PFSK-1 (cell line): ENCODE measurements at regions not wholly inside any gene's neighbourhood (a gene's known extent, or its start where the extent isn't known, plus 50 kb on each side); places are given as distances from the start of the nearest gene placed in this dataset.

ENCODE experiments used
- FOXP2 ChIP-seq: optimal IDR thresholded peaks from 2 replicates; pipeline ENCODE3; 2011; ENCODE audit warnings: borderline replicate concordance, control low read depth, inconsistent platforms; ENCODE audit not compliant: insufficient read depth; ENCODE audit errors: extremely low read length, extremely low read depth
- POLR2AphosphoS5 ChIP-seq: IDR thresholded peaks from 2 replicates; pipeline ENCODE4 v1.6.1; 2012; ENCODE audit warnings: low read depth, mild to moderate bottlenecking, control low read depth, low read length, moderate library complexity
- REST ChIP-seq, 2 experiments: IDR thresholded peaks; 2 replicates each; pipeline versions ENCODE4 v1.6.1 to v1.8.0; 2011 to 2012; ENCODE audit warnings: low read depth in 2 of 2, low read length in 2 of 2, control low read depth in 1 of 2, inconsistent platforms in 1 of 2, mild to moderate bottlenecking in 1 of 2, moderate library complexity in 1 of 2; ENCODE audit not compliant: insufficient read depth in 1 of 2
- SIN3A ChIP-seq: IDR thresholded peaks from 2 replicates; pipeline ENCODE4 v1.6.1; 2012; ENCODE audit warnings: mild to moderate bottlenecking, low read length, moderate library complexity, borderline replicate concordance; ENCODE audit not compliant: insufficient read depth
- TAF1 ChIP-seq: IDR thresholded peaks from 2 replicates; pipeline ENCODE4 v1.6.1; 2012; ENCODE audit warnings: low read length, control low read depth, borderline replicate concordance; ENCODE audit not compliant: insufficient read depth

GRCh38 chr1:87915771-87916170 is 587.1 kb downstream of the LMO4 start:
- TF ChIP-seq TAF1 (no peak), FOXP2 (no peak), POLR2AphosphoS5 (no peak), SIN3A (no peak), REST (IDR thresholded peaks at IDR 0.05; ENCODE audit: insufficient read depth in 1 of 2, low read depth in 2 of 2, low read length in 2 of 2) (no peak)

- no peak for TF ChIP-seq REST (IDR thresholded peaks at IDR 0.05; ENCODE audit: insufficient read depth in 1 of 2, low read depth in 2 of 2, low read length in 2 of 2)
- TF ChIP-seq FOXP2, result no peak
- TF ChIP-seq SIN3A, result no peak
- no peak for TF ChIP-seq POLR2AphosphoS5
- no peak for TF ChIP-seq TAF1
These were observed 588.3 kb downstream of the LMO4 start for GRCh38 chr1:87916965-87917364.

- TF ChIP-seq POLR2AphosphoS5 (no peak), FOXP2 (no peak), REST (IDR thresholded peaks at IDR 0.05; ENCODE audit: insufficient read depth in 1 of 2, low read depth in 2 of 2, low read length in 2 of 2) (no peak), TAF1 (no peak), SIN3A (no peak)
These were observed 589.7 kb downstream of the LMO4 start for GRCh38 chr1:87918398-87918797.

- TF ChIP-seq FOXP2 (no peak), REST (IDR thresholded peaks at IDR 0.05; ENCODE audit: insufficient read depth in 1 of 2, low read depth in 2 of 2, low read length in 2 of 2) (no peak), TAF1 (no peak), POLR2AphosphoS5 (no peak), SIN3A (no peak)
These were observed 594.2 kb downstream of the LMO4 start for GRCh38 chr1:87922885-87923284.

- TF ChIP-seq TAF1 (no peak), SIN3A (no peak), POLR2AphosphoS5 (no peak), FOXP2 (no peak), REST (IDR thresholded peaks at IDR 0.05; ENCODE audit: insufficient read depth in 1 of 2, low read depth in 2 of 2, low read length in 2 of 2) (no peak)
These were observed 597.6 kb downstream of the LMO4 start for GRCh38 chr1:87926131-87926830.
